Sigmoid colon (tissue), 4 donors: ENCODE measurements at regions not wholly inside any gene's neighbourhood (a gene's known extent, or its start where the extent isn't known, plus 50 kb on each side); places are given as distances from the start of the nearest gene placed in this dataset.

ENCODE experiments used
- EP300 ChIP-seq, 4 donors: sonication (generic); formaldehyde crosslinking; IDR thresholded peaks; one replicate each; pipeline ENCODE4 v1.6.1; 2017; ENCODE audit warnings: antibody characterized with exemption in 4 of 4
- POLR2A ChIP-seq, 2 donors: fragments of 450-650 bp; IDR thresholded peaks; one replicate each; pipeline ENCODE4 v1.6.1; 2016; ENCODE audit warnings: antibody characterized with exemption in 2 of 2, mild to moderate bottlenecking in 2 of 2, moderate library complexity in 2 of 2
- TF ChIP-seq, protein P1 (sequence below), 4 experiments: fragments of 450-650 bp in 3 of 4; fragments of 200-600 bp in 1 of 4; IDR thresholded peaks; one replicate each; pipeline ENCODE4 v1.5.1; 2016 to 2019; ENCODE audit warnings: antibody characterized with exemption in 4 of 4, mild to moderate bottlenecking in 3 of 4, moderate library complexity in 2 of 4

DNA sequence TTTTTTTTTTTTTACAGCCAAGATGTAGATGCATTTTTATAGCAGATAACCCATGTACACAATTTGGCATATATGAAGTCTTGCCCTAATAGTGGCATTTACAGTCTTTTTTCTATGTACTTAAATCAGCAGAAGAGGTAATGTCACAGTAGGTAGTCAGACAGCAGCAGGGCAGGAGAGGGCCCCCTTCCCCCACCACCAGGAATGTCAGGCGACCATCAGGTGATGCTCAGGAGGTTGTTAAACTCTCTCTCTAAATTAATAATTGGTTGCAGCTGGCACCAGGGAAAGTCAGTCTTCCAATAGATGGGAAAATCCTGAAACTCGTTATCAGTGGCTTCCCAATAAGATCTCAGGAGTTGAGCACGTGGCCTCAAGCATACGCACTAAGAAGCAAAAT, 188.0 kb upstream of the ADGRB3 start:
- TF ChIP-seq POLR2A (IDR thresholded peaks at IDR 0.05) (no peak), EP300 (IDR thresholded peaks at IDR 0.05) (no peak)
- TF ChIP-seq, protein P1, sequence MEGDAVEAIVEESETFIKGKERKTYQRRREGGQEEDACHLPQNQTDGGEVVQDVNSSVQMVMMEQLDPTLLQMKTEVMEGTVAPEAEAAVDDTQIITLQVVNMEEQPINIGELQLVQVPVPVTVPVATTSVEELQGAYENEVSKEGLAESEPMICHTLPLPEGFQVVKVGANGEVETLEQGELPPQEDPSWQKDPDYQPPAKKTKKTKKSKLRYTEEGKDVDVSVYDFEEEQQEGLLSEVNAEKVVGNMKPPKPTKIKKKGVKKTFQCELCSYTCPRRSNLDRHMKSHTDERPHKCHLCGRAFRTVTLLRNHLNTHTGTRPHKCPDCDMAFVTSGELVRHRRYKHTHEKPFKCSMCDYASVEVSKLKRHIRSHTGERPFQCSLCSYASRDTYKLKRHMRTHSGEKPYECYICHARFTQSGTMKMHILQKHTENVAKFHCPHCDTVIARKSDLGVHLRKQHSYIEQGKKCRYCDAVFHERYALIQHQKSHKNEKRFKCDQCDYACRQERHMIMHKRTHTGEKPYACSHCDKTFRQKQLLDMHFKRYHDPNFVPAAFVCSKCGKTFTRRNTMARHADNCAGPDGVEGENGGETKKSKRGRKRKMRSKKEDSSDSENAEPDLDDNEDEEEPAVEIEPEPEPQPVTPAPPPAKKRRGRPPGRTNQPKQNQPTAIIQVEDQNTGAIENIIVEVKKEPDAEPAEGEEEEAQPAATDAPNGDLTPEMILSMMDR (IDR thresholded peaks at IDR 0.05) = no peak
